Erythroblast (primary cell): ENCODE measurements at regions not wholly inside any gene's neighbourhood (a gene's known extent, or its start where the extent isn't known, plus 50 kb on each side); places are given as distances from the start of the nearest gene placed in this dataset.
"Not testable (repeated sequence)": the region's sequence is repeated elsewhere in the genome, so short reads cannot be mapped to it uniquely, and the experiment has no call there.

Experiments
- DNase-seq, 2 experiments: peaks; one replicate each; lab custom pipeline; 2025; lab: John Stamatoyannopoulos, UW
- GATA1 ChIP-seq: IDR thresholded peaks from 2 replicates; pipeline ENCODE4 v1.6.1; 2011; ENCODE audit warnings: low read depth, mild to moderate bottlenecking, control low read depth, low read length, moderate library complexity
- POLR2A ChIP-seq: IDR thresholded peaks from 2 replicates; pipeline ENCODE4 v1.6.1; 2011; ENCODE audit warnings: mild to moderate bottlenecking, low read length

DNA sequence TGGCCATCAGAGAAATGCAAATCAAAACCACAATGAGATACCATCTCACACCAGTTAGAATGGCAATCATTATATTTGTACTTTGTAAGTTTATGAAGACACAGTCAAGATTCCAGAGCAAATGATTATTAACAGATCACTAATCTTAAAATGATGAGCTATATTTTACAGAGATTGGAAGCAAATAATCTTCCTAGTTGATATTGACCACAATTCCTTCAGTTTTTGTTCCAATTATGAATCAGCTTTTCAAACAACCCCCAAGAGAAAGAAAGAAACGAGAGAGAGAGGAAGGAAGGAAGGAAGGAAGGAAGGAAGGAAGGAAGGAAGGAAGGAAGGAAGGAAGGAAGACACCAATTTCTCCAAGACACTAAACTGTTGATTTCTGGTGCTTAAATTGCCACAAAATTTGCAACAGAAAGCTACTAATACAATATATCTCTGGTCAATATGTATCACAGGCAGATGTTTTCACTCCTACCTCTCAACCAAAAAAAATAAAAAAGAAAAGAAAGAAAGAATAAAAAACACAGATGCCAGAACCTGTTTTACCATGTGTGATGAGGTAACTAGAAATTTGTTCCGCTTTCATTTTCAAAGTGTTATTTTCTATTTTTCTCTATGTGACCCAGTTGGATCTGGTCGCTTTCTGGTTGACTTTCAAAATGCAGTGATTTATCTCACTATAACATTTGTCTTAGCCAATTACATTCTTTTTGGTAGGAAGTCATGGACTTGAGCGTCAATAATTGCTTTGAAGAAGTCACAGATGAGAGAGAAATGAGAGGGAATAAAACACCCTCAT is 1609.6 kb downstream of the SI start:
- DNase-seq = no peak
- TF ChIP-seq POLR2A (no peak), GATA1 (no peak)

DNA sequence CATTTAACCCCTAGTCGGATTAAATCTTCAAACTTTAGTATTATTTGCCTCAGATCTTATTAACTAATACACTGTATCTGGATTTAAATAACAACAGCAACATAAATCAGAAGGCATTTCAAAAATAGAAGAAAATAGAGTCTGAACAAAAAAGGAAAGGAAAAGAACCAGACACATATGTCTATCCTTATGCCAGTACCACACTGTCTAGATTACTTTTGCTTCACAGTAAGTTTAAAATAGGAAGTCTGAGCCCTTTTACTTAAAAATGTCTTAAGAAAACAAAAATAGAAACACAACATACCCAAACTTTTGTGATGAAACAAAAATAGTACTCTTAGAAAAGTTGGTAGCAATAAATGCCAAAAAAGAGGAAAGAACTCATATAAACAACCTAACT is 1615.8 kb downstream of the SI start:
- TF ChIP-seq POLR2A (no peak), GATA1 (no peak)
- DNase-seq = no peak

DNA sequence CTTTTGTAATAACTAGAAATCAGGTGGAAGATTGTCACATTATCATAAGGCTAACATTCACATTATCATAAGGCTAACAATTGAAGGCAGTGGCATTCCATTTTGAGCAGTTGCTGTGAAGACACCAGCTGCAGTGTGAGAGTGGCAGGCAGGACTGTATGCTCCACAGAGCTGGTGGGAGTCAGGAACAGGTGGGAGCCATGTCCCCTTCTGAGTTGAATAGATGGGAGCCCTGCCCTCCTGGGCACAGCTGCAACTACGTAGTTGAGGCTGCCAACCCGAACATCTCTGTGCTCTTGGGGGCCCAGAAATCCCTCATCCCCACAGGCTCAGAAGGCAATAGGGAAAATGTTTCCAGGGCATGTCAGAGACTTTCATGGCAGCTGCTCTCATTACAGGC is 1627.6 kb downstream of the SI start:
- TF ChIP-seq POLR2A = no peak
- TF ChIP-seq GATA1 = no peak
- DNase-seq = no peak

DNA sequence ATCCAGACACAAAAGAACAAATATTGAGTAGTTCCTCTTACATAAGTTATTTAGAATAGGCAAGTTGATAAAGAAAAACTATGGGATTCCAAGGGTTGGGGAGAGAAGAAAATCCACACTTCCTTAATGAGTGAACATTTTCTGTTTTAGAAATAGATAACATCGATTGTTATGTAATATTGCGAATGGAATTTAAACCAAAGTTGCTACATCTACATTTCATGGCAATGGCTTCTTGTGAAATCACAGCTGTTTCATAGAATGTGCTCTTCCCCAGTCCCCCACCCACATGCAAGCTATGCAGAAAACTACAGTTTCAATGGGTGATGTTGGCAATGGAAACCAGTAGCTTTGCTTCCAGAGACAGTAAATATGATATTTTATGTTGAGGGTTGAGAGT is 1639.5 kb downstream of the SI start:
- DNase-seq = no peak

DNA sequence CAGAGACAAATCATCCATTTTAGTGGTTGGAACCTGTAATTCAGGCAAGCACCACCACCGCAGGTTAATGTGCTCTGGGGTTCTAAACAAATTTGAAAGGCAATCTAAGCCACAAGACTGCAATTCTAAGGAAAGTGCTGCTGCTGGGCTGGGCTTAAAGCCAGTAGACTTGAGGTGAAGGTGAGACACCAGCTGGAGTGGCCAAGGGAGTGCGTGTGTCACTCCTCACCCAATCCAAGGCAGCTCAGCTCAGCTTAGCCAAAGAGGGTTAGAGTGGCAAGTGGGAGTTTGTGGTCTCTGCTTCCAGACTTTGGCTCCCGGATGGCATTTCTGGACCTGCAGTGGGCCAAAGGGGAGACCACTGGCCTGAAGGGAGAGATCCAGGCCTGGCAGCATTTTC is 1655.6 kb downstream of the SI start:
- no peak for TF ChIP-seq GATA1
- no peak for TF ChIP-seq POLR2A

More for the DNA sequence above, 1639.5 kb downstream of the SI start:
- no peak for TF ChIP-seq POLR2A
- no peak for TF ChIP-seq GATA1

DNA sequence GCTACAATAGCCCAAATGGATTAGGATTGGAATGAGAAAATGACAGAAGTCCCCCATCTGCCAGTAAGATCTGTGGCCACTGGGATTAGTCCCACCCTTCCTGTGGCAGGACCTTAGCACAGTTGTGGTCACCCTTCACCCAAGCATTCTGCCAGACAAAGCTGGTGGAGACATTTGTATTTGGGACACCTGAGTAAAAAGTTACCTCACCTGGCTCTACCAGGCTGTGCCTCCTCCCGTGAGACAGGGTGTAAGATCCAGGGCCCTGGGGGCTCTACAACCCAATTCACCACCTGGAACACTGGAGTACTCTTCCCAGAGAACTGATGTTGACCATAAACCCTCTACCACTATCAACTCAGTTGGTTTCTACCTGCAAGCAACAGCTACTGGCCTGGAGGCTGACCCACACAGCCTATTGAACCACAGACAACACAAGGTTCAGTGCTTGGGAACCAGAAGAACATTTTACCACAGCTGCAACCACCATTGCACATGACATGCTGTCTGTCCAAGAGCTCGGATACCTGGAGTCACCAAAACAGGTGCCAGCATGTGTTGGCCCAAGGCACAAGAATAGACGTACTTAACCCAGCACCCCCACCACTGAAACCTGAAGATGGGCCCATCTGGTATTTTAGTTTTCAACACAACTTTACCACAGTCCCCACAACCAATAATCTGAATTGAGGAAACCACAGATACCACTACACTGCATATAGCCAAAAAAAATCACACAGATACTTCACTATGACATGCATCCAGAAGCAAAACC is 1686.7 kb downstream of the SI start:
- no peak for DNase-seq
- no peak for TF ChIP-seq POLR2A
- no peak for TF ChIP-seq GATA1

More for the DNA sequence above, 1655.6 kb downstream of the SI start:
- no peak for DNase-seq

DNA sequence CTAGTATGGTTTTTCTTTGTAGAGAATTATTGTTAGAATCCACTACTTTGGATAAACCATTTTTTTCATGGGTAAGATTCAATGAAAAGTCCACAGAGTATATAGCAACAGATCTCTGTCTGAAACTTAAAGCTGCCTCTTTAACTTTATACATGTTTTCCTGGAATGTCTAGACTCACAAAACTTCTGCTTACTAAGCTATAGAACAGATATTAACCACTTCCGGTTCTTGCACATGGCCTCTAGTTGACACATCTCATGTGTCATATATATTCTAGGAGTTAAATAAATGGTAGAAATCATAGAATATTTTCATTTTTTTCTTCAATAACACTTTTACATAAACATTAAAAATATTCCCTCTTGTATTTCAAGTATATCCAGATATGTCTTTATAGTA is 1693.9 kb downstream of the SI start:
- TF ChIP-seq GATA1 (no peak), POLR2A (no peak)

DNA sequence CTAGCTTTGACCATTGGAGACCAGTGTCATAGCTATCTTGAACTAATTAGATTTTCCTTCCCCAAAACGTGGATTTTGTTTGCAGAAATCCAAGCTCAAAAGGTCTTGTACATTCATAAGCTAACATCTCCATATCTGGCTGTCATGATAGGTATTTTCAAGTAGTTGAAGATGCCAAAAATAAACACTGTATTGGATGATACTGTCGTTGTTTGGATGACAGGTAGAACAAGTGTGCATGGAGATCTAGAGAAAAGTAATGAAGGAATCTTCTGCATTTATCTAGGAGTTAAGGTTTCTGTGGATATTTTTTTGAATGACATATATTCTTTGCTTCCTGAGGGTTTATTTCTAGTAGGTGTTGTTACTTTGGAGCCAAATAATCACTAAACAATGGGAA is 1696.1 kb downstream of the SI start:
- TF ChIP-seq GATA1 (no peak), POLR2A (no peak)
- DNase-seq = no peak

More for the DNA sequence above, 1693.9 kb downstream of the SI start:
- DNase-seq = no peak

DNA sequence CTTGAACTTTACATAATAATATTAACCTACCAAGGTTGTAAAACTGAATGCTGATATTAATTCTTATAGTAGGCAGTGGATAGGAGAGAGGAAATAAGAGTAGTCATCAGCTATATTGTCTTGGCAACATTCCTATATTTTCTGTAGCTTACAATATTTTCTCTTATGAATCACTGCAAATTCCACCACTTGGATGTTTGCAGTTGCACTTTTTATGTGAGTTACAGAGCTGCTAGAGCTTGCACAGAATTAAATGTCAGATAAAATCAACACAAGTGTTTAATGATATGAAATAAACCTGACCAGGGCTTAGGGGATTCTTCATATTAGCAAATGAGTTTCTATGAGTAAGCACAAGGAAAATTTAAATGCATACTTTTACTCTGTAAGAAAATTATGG is 1710.1 kb downstream of the SI start:
- no peak for DNase-seq
- TF ChIP-seq POLR2A = no peak

DNA sequence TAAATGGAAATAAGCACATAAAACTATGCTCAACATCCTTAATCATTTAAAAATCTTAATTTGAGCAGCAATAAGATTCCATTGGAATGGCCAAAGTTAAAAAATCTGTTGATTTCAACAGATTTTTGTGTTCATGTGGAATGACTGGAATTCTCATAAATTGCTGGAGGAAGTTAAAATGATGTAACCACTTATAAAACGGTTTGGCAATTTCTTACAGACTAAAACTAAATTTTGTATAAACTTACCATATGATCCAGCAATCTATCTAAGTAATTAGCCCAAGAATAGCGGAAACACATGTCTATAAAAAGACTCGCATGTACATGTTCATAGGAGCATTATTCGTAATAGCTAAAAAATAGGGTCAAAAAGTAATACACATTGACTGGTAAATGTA is 1713.6 kb downstream of the SI start:
- DNase-seq = no peak
- TF ChIP-seq GATA1 (no peak), POLR2A (no peak)

DNA sequence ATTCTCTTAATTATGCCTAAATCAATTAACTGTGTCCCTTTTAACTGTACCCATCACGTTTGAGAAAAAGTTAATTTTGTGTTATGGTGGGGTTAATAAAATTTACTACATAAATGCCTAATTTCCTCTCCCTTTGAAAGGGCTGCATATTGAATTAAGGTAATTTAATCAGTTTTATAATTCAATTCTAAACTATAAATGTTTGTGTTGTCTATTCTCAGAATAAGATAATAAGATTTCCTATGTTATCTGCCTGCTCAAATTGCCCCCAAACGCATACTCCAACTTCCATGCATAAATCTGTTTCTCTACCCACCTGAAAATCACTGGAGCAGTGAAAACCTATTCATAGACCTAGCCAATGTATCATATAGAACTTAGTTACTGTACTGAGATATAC is 1716.1 kb downstream of the SI start:
- no peak for TF ChIP-seq GATA1
- no peak for TF ChIP-seq POLR2A
- no peak for DNase-seq

DNA sequence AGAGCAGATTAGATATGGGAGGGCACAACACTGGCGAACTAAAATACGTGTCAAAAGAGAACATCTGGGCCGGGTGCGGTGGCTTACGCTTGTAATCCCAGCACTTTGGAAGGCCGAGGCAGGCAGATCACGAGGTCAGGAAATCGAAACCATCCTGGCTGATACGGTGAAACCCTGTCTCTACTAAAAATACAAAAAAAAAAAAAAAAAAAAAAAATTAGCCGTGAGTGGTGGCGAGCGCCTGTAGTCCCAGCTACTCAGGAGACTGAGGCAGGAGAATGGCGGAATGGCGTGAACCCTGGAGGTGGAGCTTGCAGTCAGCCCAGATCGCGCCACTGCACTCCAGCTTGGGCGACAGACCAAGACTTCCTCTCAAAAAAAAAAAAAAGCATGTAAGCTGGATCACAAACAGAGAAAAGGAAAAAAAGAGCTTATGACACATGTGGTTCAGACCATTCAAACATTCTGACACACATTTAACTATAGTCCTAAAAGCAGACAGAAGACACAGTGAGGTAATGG is 1716.9 kb downstream of the SI start:
- not testable (repeated sequence) for DNase-seq

DNA sequence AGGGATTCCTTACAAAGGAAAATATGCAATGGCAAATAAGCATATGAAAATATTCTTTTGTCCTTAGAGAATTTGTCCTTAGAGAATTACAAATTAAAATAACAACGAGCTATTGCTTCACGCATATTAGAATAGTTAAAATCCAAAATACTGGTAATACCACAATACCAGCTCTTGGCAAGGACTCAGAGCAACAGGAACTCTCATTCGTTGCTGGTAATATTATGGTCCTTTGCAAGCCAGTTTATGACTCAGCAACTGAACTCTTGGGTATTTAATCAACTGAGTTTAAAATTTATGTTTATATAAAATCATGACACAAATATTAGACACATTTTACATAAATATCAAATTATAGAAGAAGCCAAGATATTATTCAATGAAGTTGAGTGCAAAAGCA is 1730.4 kb downstream of the SI start:
- no peak for DNase-seq
- TF ChIP-seq GATA1 = no peak
- TF ChIP-seq POLR2A = no peak

DNA sequence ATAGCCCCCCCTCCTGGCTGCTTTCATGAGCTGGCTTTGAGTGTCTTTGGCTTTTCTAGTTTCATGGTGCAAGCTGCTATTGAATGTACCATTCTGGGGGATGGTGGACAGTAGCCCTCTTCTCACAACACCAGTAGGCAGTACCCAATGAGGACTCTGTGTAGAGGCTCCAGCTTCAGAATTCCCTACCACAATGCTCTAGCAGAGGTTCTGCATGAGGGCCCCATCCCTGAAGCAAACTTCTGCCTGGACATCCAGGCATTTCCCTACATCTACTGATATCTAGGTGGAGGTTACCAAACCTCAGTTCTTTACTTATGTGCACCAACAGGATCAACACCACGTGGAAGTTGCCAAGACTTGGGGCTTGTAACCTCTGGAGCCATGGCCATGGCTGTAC is 1742.9 kb downstream of the SI start:
- TF ChIP-seq GATA1 (no peak), POLR2A (no peak)
- no peak for DNase-seq

DNA sequence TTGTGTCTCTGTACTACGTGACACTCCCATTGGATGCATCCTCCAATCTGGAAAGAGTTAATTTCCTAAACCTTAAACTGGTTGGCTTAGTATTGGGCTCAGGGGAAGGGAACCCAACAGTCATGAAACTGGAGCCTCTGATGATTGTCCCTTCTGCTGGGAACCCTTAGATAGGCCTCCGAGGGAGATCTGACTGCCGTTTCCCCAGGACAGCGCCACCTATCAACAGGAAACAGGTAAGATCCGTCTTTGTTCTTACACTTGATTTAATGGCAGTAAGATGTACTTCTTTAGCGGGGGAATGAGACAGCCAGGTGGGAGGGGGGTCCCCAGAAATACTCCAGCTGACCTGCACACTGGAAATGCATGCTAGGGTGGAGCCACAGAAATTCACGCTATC is 1749.6 kb downstream of the SI start:
- no peak for TF ChIP-seq GATA1
- DNase-seq = no peak

DNA sequence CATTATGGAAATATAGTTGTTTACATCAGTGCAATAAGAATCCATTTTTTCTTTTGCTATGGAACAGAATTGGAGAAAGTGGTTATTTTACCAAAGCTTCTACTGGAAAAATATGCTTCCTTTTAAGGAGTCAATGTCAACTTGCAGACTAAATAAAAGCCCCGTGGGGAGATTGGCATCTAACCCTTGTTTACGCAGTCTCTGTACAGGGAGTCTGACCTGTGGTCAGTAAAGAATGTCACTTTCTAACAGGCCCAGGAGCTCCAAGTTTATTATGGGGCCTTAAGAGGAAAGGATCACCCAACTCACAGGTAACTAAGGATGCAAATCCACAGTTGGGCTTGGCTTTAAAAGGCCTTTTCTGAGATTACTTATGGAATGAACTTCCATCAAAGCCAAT is 1751.2 kb downstream of the SI start:
- no peak for DNase-seq
- no peak for TF ChIP-seq POLR2A
- no peak for TF ChIP-seq GATA1
